Left ventricle myocardium inferior (tissue), 1 donor: ENCODE measurements at regions not wholly inside any gene's neighbourhood (a gene's known extent, or its start where the extent isn't known, plus 50 kb on each side); places are given as distances from the start of the nearest gene placed in this dataset.

Experiments
- DNase-seq: peaks from one replicate; pipeline ENCODE4 v3.0.0-alpha.2; 2020
- H3K27ac ChIP-seq: fragments of 200-600 bp; replicated peaks from 2 replicates; pipeline ENCODE4 v1.8.0; 2021
- H3K27me3 ChIP-seq: fragments of 200-600 bp; 2 replicates; pipeline ENCODE4 v1.8.0; 2021; ENCODE audit warnings: low read depth
- H3K36me3 ChIP-seq: fragments of 200-600 bp; 2 replicates; pipeline ENCODE4 v1.8.0; 2021
- H3K4me1 ChIP-seq: fragments of 200-600 bp; 2 replicates; pipeline ENCODE4 v1.8.0; 2021
- H3K4me3 ChIP-seq: fragments of 200-600 bp; 2 replicates; pipeline ENCODE4 v1.8.0; 2021; ENCODE audit warnings: mild to moderate bottlenecking, moderate library complexity
- H3K9me3 ChIP-seq: fragments of 200-600 bp; replicated peaks from 2 replicates; pipeline ENCODE4 v1.8.0; 2021
- CTCF ChIP-seq: fragments of 200-600 bp; IDR thresholded peaks from 2 replicates; pipeline ENCODE4 v1.8.0; 2021; ENCODE audit warnings: antibody characterized with exemption, mild to moderate bottlenecking, borderline replicate concordance
- intact Hi-C: fragments of 100-400 bp; cut with micrococcal nuclease; formaldehyde crosslinking; loops from one replicate; pipeline ENCODE4 v1.11.0; 2022
- donor health status: DM: no; HTN: yes; CAD: no; lungs with severe emphysema.

DNA sequence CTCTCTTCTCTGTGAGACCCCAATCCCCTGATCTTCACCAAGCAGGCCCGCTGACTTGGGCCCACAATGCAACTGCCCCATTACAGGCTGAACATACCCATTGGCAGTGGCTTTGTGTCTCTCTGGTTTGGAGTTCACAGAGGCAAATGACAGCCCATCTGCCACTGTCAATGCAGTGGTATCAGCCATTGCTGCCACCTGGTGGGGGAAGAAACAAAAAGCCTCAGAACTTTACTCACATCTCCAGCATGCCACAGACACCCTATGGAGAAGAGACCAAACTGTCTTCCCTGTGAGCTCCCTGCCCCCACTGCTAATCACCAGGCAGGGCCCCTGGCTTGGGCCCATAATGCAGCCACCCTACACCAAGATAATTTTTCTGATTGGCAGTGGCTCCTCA is 729.3 kb upstream of the ACTRT1 start:
- TF ChIP-seq CTCF = peak; percentile 16
- intact Hi-C loops = no loop called here
- H3K27me3 ChIP-seq = no peaks in the 10 kb centered on the region
- H3K27ac ChIP-seq = no peak overlapping the region
- H3K4me3 ChIP-seq = no peak overlapping the region
- no peak for DNase-seq
- no peaks in the 10 kb centered on the region for H3K36me3 ChIP-seq
- H3K9me3 ChIP-seq = no peaks in the 10 kb centered on the region
- H3K4me1 ChIP-seq = no peaks in the 10 kb centered on the region

GRCh38 chrX:128780934-128781333 is 728.7 kb upstream of the ACTRT1 start:
- no peak for DNase-seq
- Histone ChIP-seq H3K36me3 (no peaks in the 10 kb centered on the region), H3K27me3 (no peaks in the 10 kb centered on the region), H3K27ac (no peak overlapping the region), H3K9me3 (no peaks in the 10 kb centered on the region), H3K4me3 (no peak overlapping the region), H3K4me1 (no peaks in the 10 kb centered on the region)
- intact Hi-C loops = no loop called here
- no peak for TF ChIP-seq CTCF

- intact Hi-C loops = no loop called here
- no peaks in the 10 kb centered on the region for H3K9me3 ChIP-seq
- H3K36me3 ChIP-seq = no peaks in the 10 kb centered on the region
- no peak overlapping the region for H3K27ac ChIP-seq
- DNase-seq = no peak
- no peaks in the 10 kb centered on the region for H3K27me3 ChIP-seq
- H3K4me3 ChIP-seq = no peak overlapping the region
- no peaks in the 10 kb centered on the region for H3K4me1 ChIP-seq
- no peak for TF ChIP-seq CTCF
Measured at GRCh38 chrX:128769495-128769894, 717.3 kb upstream of the ACTRT1 start.

DNA sequence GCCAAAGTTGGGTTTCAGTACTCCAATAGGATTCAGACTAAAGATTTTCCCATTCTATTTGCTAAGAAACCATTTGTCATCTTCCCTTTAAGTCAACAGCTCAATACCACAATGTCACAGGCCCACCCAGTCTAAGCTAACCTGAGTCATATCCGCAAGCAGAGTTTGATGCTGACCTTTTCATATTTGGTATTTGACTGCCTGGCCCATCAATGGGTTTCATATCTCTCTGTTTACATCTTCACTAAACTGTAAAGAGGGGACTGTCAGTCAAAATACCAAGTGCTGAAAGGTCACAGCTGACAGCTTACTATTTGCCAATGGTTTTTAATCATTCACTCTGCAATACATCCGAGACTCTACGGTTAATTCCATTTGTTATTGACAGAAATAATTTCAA is 707.5 kb upstream of the ACTRT1 start:
- intact Hi-C loops = no loop called here
- Histone ChIP-seq H3K4me1 (no peaks in the 10 kb centered on the region), H3K36me3 (no peaks in the 10 kb centered on the region), H3K4me3 (no peak overlapping the region), H3K9me3 (no peaks in the 10 kb centered on the region), H3K27ac (no peak overlapping the region), H3K27me3 (no peaks in the 10 kb centered on the region)
- TF ChIP-seq CTCF = no peak
- no peak for DNase-seq

GRCh38 chrX:128759177-128759576 is 707.0 kb upstream of the ACTRT1 start:
- Histone ChIP-seq H3K9me3 (no peaks in the 10 kb centered on the region), H3K36me3 (no peaks in the 10 kb centered on the region), H3K27ac (no peak overlapping the region), H3K4me3 (no peak overlapping the region), H3K27me3 (no peaks in the 10 kb centered on the region), H3K4me1 (no peaks in the 10 kb centered on the region)
- intact Hi-C loops = no loop called here
- DNase-seq = no peak
- no peak for TF ChIP-seq CTCF

DNA sequence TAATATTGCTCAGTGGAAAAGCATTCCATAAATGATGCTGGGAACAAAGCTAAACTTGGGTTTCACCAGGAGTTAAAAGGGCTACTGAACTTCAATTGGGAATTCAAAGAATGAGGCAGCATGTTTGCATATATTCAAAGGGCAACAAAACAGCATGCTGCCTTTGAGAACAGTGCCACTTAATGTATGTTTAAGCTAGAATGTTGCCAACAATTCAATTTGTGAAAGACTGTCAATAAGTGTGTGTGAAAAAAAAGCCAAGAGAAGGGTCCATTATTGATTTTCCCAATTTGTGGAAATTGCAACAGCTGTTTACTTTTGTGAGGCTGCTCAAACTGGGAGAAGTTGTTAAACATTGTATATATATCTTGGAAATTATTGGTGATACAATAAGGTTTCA is 701.9 kb upstream of the ACTRT1 start:
- no peaks in the 10 kb centered on the region for H3K9me3 ChIP-seq
- TF ChIP-seq CTCF = no peak
- DNase-seq = no peak
- H3K4me1 ChIP-seq = no peaks in the 10 kb centered on the region
- no peaks in the 10 kb centered on the region for H3K27me3 ChIP-seq
- H3K4me3 ChIP-seq = no peak overlapping the region
- no peak overlapping the region for H3K27ac ChIP-seq
- intact Hi-C loops = no loop called here
- H3K36me3 ChIP-seq = no peaks in the 10 kb centered on the region
